ENCODE measurements at regions not wholly inside any gene's neighbourhood (a gene's known extent, or its start where the extent isn't known, plus 50 kb on each side); places are given as distances from the start of the nearest gene placed in this dataset.

- no peak for TF ChIP-seq CTCF (IDR thresholded peaks at IDR 0.05)
- no peak for TF ChIP-seq ZFX (IDR thresholded peaks at IDR 0.05; ENCODE audit: borderline replicate concordance)
Measured at GRCh38 chr7:130932088-130932487, 198.1 kb upstream of the KLF14 start.

All from 22Rv1 (cell line).